GM12874 (cell line): ENCODE measurements at regions not wholly inside any gene's neighbourhood (a gene's known extent, or its start where the extent isn't known, plus 50 kb on each side); places are given as distances from the start of the nearest gene placed in this dataset.

Experiments used
- CTCF ChIP-seq: IDR thresholded peaks from 2 replicates; pipeline ENCODE4 v1.5.1; 2011; ENCODE audit warnings: low read depth, mild to moderate bottlenecking, control low read depth, low read length, moderate library complexity; ENCODE audit not compliant: insufficient read depth

DNA sequence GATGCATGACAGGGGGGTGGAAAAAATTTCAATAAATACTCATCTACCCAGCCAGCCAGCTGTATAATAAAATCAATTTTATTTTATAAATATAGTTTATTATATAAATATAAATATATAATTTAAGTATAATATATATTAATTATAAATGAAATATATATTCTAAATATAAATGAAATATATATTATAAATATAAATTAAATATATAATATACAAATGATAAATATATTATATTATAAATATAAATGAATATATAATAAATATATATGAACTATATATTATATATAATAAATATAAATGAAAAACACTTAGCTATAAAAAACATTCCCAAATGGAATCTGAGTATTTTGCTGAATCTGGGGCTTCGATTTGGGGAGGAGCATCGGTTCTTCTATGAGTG lies 79.4 kb upstream of the CDCA7L start:
- no peak for TF ChIP-seq CTCF

DNA sequence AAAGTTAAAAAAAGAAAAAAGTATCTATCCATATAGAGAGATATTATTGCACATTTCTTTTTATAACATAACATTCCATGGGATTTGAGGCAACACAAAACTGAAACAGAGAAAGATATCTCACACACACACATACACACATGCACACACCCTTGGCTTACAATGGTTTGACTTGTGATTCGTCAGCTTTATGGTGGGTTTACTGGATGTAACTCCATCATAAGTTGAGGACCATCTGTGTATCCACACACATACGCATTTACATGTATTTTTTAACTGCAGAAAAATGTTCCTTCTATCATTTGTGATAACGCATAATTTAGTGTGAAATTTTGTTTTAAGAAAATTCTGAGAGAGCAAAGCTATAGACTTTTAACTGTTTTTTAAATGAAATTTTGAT lies 74.2 kb upstream of the CDCA7L start:
- no peak for TF ChIP-seq CTCF

DNA sequence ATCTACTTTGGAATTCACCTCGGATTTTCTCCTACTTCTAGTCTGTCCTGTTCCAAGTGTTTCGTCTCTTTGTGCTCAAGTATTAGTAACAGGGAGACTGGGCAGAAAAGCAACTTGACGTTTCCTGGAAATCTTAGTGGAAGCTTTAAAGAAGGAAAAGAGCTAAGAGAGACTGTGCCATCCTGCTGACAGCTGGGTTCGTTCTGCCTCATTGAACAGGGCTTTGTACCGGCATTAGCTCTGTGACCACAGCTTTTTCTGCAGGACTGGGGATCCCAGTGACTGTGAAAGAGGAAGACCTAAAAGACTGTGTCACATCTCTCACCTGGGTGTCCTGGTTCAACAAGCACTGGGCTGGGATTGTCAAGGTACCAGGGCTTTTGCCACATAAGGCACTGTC lies 70.8 kb upstream of the CDCA7L start:
- no peak for TF ChIP-seq CTCF

DNA sequence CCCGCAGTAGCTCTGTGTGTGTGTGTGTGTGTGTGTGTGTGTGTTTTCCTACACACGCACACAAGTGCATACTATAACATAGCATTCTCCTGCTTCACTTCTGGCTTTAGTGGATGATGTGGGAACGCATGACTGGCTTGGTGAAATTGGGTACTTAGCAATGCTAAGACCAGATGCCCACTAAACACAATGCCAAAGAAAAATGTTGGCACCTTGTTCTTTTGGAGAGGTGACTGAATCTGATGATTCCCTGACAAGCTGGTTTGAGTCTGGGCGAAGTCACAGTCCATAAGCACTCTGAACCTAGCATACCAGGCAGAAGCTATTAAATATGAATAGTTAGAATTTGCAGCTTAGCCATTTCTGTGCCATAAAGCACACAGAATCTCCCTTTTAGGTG lies 68.0 kb upstream of the CDCA7L start:
- TF ChIP-seq CTCF = no peak

GRCh38 chr7:22008683-22009082 lies 63.0 kb upstream of the CDCA7L start:
- no peak for TF ChIP-seq CTCF

GRCh38 chr7:22008087-22008486 lies 62.4 kb upstream of the CDCA7L start:
- TF ChIP-seq CTCF = no peak

DNA sequence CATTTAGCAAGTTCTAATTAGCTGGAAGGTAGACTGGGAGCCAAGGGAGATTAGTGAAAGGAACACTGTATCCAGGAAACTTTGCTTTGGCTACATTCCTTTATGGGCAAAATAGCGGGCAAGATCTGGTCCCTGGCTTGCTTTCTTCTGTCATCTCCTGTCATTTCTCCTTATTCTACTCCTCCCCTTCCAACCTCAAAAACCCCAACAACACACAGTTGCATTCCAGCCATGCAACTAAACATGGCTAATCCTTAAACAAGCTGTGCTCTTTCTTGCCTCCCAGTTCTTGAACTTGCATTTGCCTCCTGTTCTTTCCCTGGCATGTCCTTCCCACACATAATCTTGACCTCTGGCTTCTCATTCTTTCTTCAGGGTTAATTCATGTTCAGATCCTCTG lies 59.5 kb upstream of the CDCA7L start:
- TF ChIP-seq CTCF = no peak

DNA sequence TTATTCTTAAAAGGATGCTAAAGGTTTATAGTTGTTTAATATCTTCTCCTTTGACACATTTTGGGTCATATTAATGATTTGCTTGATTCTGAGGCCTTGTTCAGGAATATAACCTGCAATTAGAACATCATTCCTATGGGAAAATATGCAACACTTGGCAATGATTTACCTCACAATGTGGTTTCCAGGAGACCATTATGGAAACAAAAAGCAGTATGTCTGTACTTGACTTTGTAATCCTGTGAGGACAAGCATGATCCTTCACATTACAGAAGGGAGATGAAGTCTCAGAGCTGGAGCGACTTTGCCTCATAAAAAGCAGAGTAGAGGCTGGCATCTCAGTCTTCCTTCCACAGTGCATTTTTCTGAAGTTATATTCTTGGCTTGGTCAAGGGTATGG lies 57.0 kb upstream of the CDCA7L start:
- TF ChIP-seq CTCF = no peak
